ENCODE measurements at regions not wholly inside any gene's neighbourhood (a gene's known extent, or its start where the extent isn't known, plus 50 kb on each side); places are given as distances from the start of the nearest gene placed in this dataset.

- DNase-seq (ENCODE audit: low spot score), result no peak
Observed at GRCh38 chr2:41990245-41990644, 57.6 kb upstream of the PKDCC start.

GRCh38 chr2:41990688-41991087 lies 57.1 kb upstream of the PKDCC start:
- DNase-seq (ENCODE audit: low spot score), result no peak

GRCh38 chr2:41992056-41992642 lies 55.7 kb upstream of the PKDCC start:
- DNase-seq (ENCODE audit: low spot score), result no peak

- DNase-seq (ENCODE audit: low spot score), result no peak
Observed at GRCh38 chr2:41992671-41993434, 55.0 kb upstream of the PKDCC start.

GRCh38 chr2:41993435-41993925 lies 54.3 kb upstream of the PKDCC start:
- no peak for DNase-seq (ENCODE audit: low spot score)

GRCh38 chr2:41994233-41994637 lies 53.6 kb upstream of the PKDCC start:
- DNase-seq (ENCODE audit: low spot score), result no peak

- no peak for DNase-seq (ENCODE audit: low spot score)
Observed at GRCh38 chr2:41994661-41995060, 53.2 kb upstream of the PKDCC start.

- no peak for DNase-seq (ENCODE audit: low spot score)
Observed at GRCh38 chr2:41997561-41997960, 50.3 kb upstream of the PKDCC start.
